WTC11 (cell line): ENCODE measurements at regions not wholly inside any gene's neighbourhood (a gene's known extent, or its start where the extent isn't known, plus 50 kb on each side); places are given as distances from the start of the nearest gene placed in this dataset.

Experiments used
- CTCF ChIP-seq: fragments of 200-600 bp; IDR thresholded peaks from 2 replicates; pipeline ENCODE4 v1.8.0; 2022; ENCODE audit warnings: antibody characterized with exemption
- E2F1 ChIP-seq: sonication (generic); formaldehyde crosslinking; IDR thresholded peaks from 2 replicates; pipeline ENCODE4 v1.8.0; 2022; ENCODE audit warnings: mild to moderate bottlenecking, missing genetic modification reagents
- MLX ChIP-seq: sonication (generic); formaldehyde crosslinking; IDR thresholded peaks from 2 replicates; pipeline ENCODE4 v1.8.1; 2023; ENCODE audit warnings: mild to moderate bottlenecking, missing genetic modification reagents, moderate library complexity
- MYBL2 ChIP-seq: sonication (generic); formaldehyde crosslinking; IDR thresholded peaks from 2 replicates; pipeline ENCODE4 v1.8.1; 2023; ENCODE audit warnings: mild to moderate bottlenecking, moderate library complexity, missing genetic modification reagents
- PRDM15 ChIP-seq: sonication (generic); formaldehyde crosslinking; IDR thresholded peaks from 2 replicates; pipeline ENCODE4 v1.8.0; 2022; ENCODE audit warnings: missing genetic modification reagents

- TF ChIP-seq PRDM15 = no peak
- TF ChIP-seq CTCF = no peak
- no peak for TF ChIP-seq MYBL2
- no peak for TF ChIP-seq MLX (CRISPR knock-in tag)
- TF ChIP-seq E2F1 (CRISPR knock-in tag) = no peak
Observed at GRCh38 chr4:112861691-112862674, 187.5 kb upstream of the ANK2 start.
